Liver (tissue), 3 donors: ENCODE measurements at regions not wholly inside any gene's neighbourhood (a gene's known extent, or its start where the extent isn't known, plus 50 kb on each side); places are given as distances from the start of the nearest gene placed in this dataset.

Experiments used
- CTCF ChIP-seq: fragments of 150-350 bp; IDR thresholded peaks from 2 replicates; pipeline ENCODE4 v1.5.1; 2017; ENCODE audit warnings: improper control_type of control experiment, low read depth, low read length; ENCODE audit not compliant: missing input control
- EGR1 ChIP-seq, 2 donors: IDR thresholded peaks; 2 replicates each; pipeline ENCODE4 v1.6.1; 2016 to 2018; ENCODE audit warnings: antibody characterized with exemption in 2 of 2, low read depth in 2 of 2
- REST ChIP-seq: IDR thresholded peaks from 2 replicates; pipeline ENCODE4 v1.6.1; 2016; ENCODE audit warnings: antibody characterized with exemption, mild to moderate bottlenecking
- SP1 ChIP-seq: IDR thresholded peaks from 2 replicates; pipeline ENCODE4 v1.6.1; 2018; ENCODE audit warnings: antibody characterized with exemption, mild to moderate bottlenecking
- TAF1 ChIP-seq: conservative IDR thresholded peaks from 2 replicates; pipeline ENCODE4 v1.6.1; 2016; ENCODE audit warnings: antibody characterized with exemption, mild to moderate bottlenecking
- YY1 ChIP-seq: IDR thresholded peaks from 2 replicates; pipeline ENCODE4 v1.6.1; 2016; ENCODE audit warnings: antibody characterized with exemption, mild to moderate bottlenecking
- ZBTB33 ChIP-seq: IDR thresholded peaks from 2 replicates; pipeline ENCODE4 v1.6.1; 2016; ENCODE audit warnings: antibody characterized with exemption
- donor health status: healthy.
- donor health status: healthy.

- TF ChIP-seq REST (no peak), CTCF (no peak), TAF1 (no peak), ZBTB33 (no peak), YY1 (no peak), SP1 (no peak), EGR1 (IDR thresholded peaks at IDR 0.05; ENCODE audit: low read depth in 2 of 2) (no peak)
Measured at GRCh38 chr4:177989503-177990201, 547.4 kb upstream of the AGA start.
